Uterus (tissue), 2 donors: ENCODE measurements at regions not wholly inside any gene's neighbourhood (a gene's known extent, or its start where the extent isn't known, plus 50 kb on each side); places are given as distances from the start of the nearest gene placed in this dataset.
"Not testable (repeated sequence)": the region's sequence is repeated elsewhere in the genome, so short reads cannot be mapped to it uniquely, and the experiment has no call there.

Source experiments
- CTCF ChIP-seq, 4 experiments: fragments of 200-600 bp in 2 of 4; fragments of 450-650 bp in 2 of 4; sonication (generic) in 2 of 4; IDR thresholded peaks; one replicate each; pipeline ENCODE4 v1.5.1; 2016 to 2019; ENCODE audit warnings: antibody characterized with exemption in 4 of 4, mild to moderate bottlenecking in 2 of 4, moderate library complexity in 1 of 4
- POLR2A ChIP-seq, 2 donors: fragments of 450-650 bp; IDR thresholded peaks; one replicate each; pipeline ENCODE4 v1.6.1; 2016; ENCODE audit warnings: antibody characterized with exemption in 2 of 2, mild to moderate bottlenecking in 1 of 2, moderate library complexity in 1 of 2

- TF ChIP-seq POLR2A, CTCF (IDR thresholded peaks at IDR 0.05): not testable (repeated sequence)
These were observed 233.9 kb downstream of the DPY19L2 start for GRCh38 chr12:63434384-63434783.
